Hepatocyte (in vitro differentiated cells): ENCODE measurements at regions not wholly inside any gene's neighbourhood (a gene's known extent, or its start where the extent isn't known, plus 50 kb on each side); places are given as distances from the start of the nearest gene placed in this dataset.

ENCODE experiments used
- EZH2 ChIP-seq: fragments of 200-600 bp; sonication (generic); IDR thresholded peaks from 2 replicates; pipeline ENCODE4 v1.6.1; 2016; ENCODE audit warnings: antibody characterized with exemption, mild to moderate bottlenecking, borderline replicate concordance
- TF ChIP-seq, protein P1 (sequence below): fragments of 200-600 bp; sonication (generic); IDR thresholded peaks from 2 replicates; pipeline ENCODE4 v1.5.1; 2016; ENCODE audit warnings: antibody characterized with exemption, mild to moderate bottlenecking; ENCODE audit not compliant: poor library complexity

DNA sequence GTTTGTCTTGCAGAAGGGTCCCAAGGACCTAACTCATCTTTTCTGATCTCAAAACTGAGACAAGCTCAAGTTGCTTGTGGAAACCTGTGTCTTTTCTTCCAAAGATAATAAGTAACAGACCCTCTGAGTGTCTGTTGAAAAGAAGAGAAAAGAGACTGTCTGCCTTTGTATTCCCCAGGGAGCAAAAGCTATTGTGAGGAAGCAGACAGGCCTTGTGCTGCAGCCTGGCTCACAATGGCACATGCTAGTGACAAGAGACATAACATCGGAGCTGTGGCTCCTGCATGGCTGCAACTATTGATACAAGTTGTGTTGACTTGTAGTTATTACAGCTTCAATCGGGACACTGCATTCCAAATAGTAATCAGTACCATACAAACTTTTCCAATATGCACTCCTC lies 202.9 kb downstream of the DKK1 start:
- TF ChIP-seq, protein P1, sequence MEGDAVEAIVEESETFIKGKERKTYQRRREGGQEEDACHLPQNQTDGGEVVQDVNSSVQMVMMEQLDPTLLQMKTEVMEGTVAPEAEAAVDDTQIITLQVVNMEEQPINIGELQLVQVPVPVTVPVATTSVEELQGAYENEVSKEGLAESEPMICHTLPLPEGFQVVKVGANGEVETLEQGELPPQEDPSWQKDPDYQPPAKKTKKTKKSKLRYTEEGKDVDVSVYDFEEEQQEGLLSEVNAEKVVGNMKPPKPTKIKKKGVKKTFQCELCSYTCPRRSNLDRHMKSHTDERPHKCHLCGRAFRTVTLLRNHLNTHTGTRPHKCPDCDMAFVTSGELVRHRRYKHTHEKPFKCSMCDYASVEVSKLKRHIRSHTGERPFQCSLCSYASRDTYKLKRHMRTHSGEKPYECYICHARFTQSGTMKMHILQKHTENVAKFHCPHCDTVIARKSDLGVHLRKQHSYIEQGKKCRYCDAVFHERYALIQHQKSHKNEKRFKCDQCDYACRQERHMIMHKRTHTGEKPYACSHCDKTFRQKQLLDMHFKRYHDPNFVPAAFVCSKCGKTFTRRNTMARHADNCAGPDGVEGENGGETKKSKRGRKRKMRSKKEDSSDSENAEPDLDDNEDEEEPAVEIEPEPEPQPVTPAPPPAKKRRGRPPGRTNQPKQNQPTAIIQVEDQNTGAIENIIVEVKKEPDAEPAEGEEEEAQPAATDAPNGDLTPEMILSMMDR: no peak
- TF ChIP-seq EZH2: no peak
